AG04449 (cell line): ENCODE measurements at regions not wholly inside any gene's neighbourhood (a gene's known extent, or its start where the extent isn't known, plus 50 kb on each side); places are given as distances from the start of the nearest gene placed in this dataset.
A peak's percentile ranks its signal among the peaks of the same experiment; 100 is the strongest.

Experiments used
- CTCF ChIA-PET: fragments of 350-600 bp; formaldehyde crosslinking; extraction: SDS; loops from one replicate; lab custom pipeline; 2021; ENCODE audit warnings: antibody characterized with exemption; lab: Yijun Ruan, JAX
- POLR2A ChIA-PET: fragments of 400-600, 350-600 bp; formaldehyde crosslinking; extraction: SDS; loops from one replicate; lab custom pipeline; 2020; ENCODE audit warnings: antibody characterized with exemption, inconsistent platforms; lab: Yijun Ruan, JAX
- DNase-seq: peaks from one replicate; pipeline ENCODE4 v3.0.0-alpha.2; 2010; ENCODE audit warnings: low read depth, low spot score
- H3K4me3 ChIP-seq: 2 replicates; pipeline ENCODE4 v1.5.1; 2011; ENCODE audit warnings: low read depth, mild to moderate bottlenecking, control low read depth, low read length
- CTCF ChIP-seq: IDR thresholded peaks from one replicate; pipeline ENCODE4 v1.5.1; 2011; ENCODE audit warnings: mild to moderate bottlenecking, moderate library complexity, low read length, control low read depth, inconsistent platforms; ENCODE audit not compliant: insufficient read depth; ENCODE audit errors: missing control alignments

- POLR2A ChIA-PET: no interaction called here
- H3K4me3 ChIP-seq: peak overlapping the region; percentile 66; the same call in 1 of the 2 replicates
- CTCF ChIA-PET: interaction anchor here (0.6 to 3.9 kb wide), 4 partner anchors 9 to 64 kb away, joined by 3 to 24 read pairs (median 4); no protein-coding TSS in a partner anchor
- no peak for TF ChIP-seq CTCF
- no peak for DNase-seq
These were observed 75.4 kb upstream of the WNT7B start for GRCh38 chr22:46052331-46052771.

DNA sequence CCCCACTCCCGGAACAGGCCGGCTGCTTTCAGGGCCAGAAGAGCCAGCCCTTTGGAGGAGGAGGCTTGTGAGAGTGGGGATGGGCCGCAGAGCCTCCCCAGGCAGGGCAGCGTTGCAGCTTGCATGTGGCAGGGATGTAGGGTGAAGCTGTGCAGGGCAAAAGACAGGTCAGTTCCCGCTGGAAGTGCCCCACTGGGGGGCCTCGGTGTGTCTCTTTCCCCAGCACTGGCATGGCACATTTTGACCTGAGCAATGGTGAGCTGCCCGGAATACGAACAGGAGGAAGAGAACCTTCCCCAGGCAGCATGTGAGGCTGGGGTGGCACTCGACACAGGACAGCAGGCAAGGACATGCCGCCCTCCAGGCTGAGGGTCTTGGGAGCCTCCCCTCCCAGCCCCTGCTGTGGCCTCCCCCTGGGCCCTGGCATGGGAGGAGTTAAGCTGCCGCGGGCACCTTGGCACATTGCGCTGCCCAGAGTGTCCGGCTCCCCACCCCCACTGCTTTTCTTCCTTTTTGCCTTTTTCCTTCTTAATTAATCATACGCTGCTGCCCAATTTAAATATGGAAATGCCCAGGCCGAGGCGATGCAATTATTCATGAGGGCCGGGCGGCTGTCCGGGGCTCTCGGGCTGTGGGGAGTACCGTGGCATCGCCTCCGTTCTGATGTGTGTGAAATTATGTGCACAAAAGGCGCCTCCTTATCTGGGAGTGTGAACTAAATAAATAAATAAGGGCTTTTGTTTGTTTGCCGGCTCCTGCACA lies 76.0 kb upstream of the WNT7B start:
- ChIA-PET CTCF (interaction anchor here (0.6 to 3.9 kb wide), 3 partner anchors 10 to 58 kb away, joined by 3 to 24 read pairs (median 5); no protein-coding TSS in a partner anchor), POLR2A (interaction anchor here (0.9 to 4.3 kb wide), 4 partner anchors 10 to 20 kb away, joined by 3 to 32 read pairs (median 3); no protein-coding TSS in a partner anchor)
- peak overlapping the region; percentile 66 for H3K4me3 ChIP-seq
- no peak for DNase-seq
- no peak for TF ChIP-seq CTCF

- CTCF ChIA-PET: interaction anchor here (1.9 to 3.9 kb wide), 2 partner anchors 11 to 47 kb away, joined by 5 to 24 read pairs; no protein-coding TSS in a partner anchor
- POLR2A ChIA-PET: interaction anchor here (0.9 to 4.3 kb wide), 4 partner anchors 10 to 19 kb away, joined by 3 to 32 read pairs (median 3); no protein-coding TSS in a partner anchor
These were observed 76.7 kb upstream of the WNT7B start for GRCh38 chr22:46053563-46054090.

DNA sequence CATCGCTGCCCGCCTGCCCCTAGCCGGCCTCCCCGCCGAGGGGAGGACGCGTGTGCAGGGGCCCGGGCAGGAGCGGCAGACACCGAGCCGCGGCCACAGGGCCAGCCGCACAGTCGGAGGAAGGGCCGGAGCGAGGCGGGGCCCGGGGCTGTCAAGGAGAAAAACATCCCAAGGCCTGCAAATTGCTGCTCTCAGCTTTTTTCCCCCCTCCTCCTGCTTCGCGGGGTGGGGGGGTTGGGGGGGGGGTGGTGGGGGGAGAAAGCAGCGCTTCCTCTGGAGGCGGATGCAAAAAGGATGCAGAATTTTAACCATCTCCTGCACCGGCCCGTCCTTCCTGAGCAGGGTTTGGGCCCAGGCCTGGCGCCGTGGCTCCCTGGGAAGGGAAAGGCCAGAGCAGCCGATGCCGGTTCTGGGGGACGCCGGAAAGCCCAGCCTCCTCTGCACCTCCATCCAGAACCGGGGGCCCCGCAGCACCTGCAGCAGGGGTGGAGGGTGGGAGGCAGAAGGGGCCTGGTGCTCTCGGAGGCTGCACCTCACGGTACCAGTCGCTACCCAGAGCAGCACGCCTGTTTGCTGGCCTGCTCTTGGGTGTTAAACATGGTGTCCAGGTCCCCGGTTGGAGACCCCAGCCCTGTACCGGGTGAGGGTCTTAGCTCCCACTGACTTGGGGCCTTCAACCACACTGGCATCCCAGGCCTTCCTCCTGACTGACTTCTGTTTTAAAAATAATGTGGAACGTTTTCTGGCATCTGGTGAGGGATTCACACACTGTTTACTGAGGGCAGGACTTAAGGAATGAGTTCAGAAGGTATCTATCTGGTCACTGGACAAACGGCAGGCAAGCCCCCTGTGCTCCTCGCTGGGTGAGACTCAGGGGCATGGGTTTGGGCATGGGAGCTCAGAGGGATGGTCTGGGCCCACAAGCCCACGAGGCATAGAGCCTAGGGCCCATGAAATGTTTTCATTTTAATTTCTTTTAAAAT lies 77.4 kb upstream of the WNT7B start:
- no peak for DNase-seq
- ChIA-PET CTCF (interaction anchor here (0.8 to 2.8 kb wide), 7 partner anchors 11 to 63 kb away, joined by 3 to 15 read pairs (median 4); no protein-coding TSS in a partner anchor), POLR2A (interaction anchor here (0.9 to 4.3 kb wide), 3 partner anchors 16 to 19 kb away, joined by 3 to 32 read pairs (median 3); no protein-coding TSS in a partner anchor)
- peak overlapping the region; percentile 66 for H3K4me3 ChIP-seq
- TF ChIP-seq CTCF: no peak

More at GRCh38 chr22:46053563-46054090, 76.7 kb upstream of the WNT7B start:
- DNase-seq: no peak
- H3K4me3 ChIP-seq: peak overlapping the region; percentile 66
- TF ChIP-seq CTCF: no peak

DNA sequence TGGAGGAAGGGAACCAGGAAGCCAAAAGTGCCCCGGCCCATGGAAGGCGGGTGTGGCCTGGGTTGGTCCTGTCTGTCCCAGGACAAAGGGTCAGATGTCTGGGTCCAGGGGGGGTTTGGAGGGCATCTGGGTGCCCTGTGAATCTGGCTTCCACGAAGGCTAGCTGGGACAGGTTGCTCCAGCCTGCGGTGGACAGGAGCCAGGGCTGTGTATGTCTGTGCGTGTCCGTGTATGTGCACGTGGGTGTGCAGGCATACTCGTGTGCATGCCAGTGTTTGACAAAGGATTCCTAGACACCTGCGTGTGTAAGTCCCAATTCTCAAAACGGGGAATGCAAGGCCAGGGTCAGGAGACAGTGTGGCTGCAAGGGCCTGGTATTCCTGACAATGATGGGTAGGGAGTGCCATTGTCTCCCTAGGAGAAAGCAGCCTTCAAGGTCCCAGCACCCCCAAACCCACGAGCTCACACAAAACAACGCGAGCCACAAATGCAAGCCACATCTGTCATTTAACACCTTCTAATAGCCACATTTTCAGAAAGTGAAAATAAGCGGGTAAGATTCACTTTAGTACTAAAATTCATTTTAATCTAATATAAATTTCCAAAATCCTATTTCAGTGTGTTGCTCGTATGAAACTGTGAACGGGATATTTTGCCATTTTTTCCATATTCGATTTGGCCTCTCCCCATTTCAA lies 78.4 kb upstream of the WNT7B start:
- DNase-seq: no peak
- no peak for TF ChIP-seq CTCF
- ChIA-PET CTCF (interaction anchor here (0.8 to 2.8 kb wide), 10 partner anchors 10 to 62 kb away, joined by 3 to 15 read pairs (median 4); no protein-coding TSS in a partner anchor), POLR2A (interaction anchor here (4.3 kb wide), 1 partner anchor 15 kb away, joined by 32 read pairs; no protein-coding TSS in a partner anchor)
- peak overlapping the region; percentile 37 for H3K4me3 ChIP-seq
